GM12891 (cell line): ENCODE measurements at regions not wholly inside any gene's neighbourhood (a gene's known extent, or its start where the extent isn't known, plus 50 kb on each side); places are given as distances from the start of the nearest gene placed in this dataset.

Experiments used
- PAX5 ChIP-seq: IDR thresholded peaks from 2 replicates; pipeline ENCODE4 v1.6.1; 2011; ENCODE audit warnings: low read length, moderate library complexity, mild to moderate bottlenecking; ENCODE audit not compliant: insufficient read depth, severe bottlenecking
- POLR2A ChIP-seq: IDR thresholded peaks from 2 replicates; pipeline ENCODE4 v1.6.1; 2011; ENCODE audit warnings: low read depth, low read length, control low read depth
- POLR2AphosphoS5 ChIP-seq: IDR thresholded peaks from 2 replicates; pipeline ENCODE4 v1.6.1; 2011; ENCODE audit warnings: low read depth, low read length, control low read depth
- POU2F2 ChIP-seq: IDR thresholded peaks from 2 replicates; pipeline ENCODE4 v1.6.1; 2011; ENCODE audit warnings: low read depth, mild to moderate bottlenecking, control low read depth, low read length, moderate library complexity
- SPI1 ChIP-seq: IDR thresholded peaks from 2 replicates; pipeline ENCODE4 v1.6.1; 2011; ENCODE audit warnings: low read depth, low read length, control low read depth
- TAF1 ChIP-seq: IDR thresholded peaks from 2 replicates; pipeline ENCODE4 v1.6.1; 2011; ENCODE audit warnings: low read depth, low read length, control low read depth

- TF ChIP-seq TAF1 (no peak), POLR2A (no peak), POLR2AphosphoS5 (no peak), SPI1 (no peak), POU2F2 (no peak), PAX5 (no peak)
Observed at GRCh38 chr9:22976454-22976853, 529.8 kb downstream of the DMRTA1 start.
